Testis (tissue), 2 donors: ENCODE measurements at regions not wholly inside any gene's neighbourhood (a gene's known extent, or its start where the extent isn't known, plus 50 kb on each side); places are given as distances from the start of the nearest gene placed in this dataset.

Experiments used
- DNase-seq: peaks from one replicate; pipeline ENCODE4 v3.0.0-alpha.2; 2019
- H3K27ac ChIP-seq, 2 donors: fragments of 200-600 bp; sonication (generic); one replicate each; pipeline ENCODE4 v1.5.1; 2019
- H3K27me3 ChIP-seq: fragments of 200-600 bp; sonication (generic); one replicate; pipeline ENCODE4 v1.5.1; 2019
- H3K36me3 ChIP-seq: fragments of 200-600 bp; sonication (generic); one replicate; pipeline ENCODE4 v1.5.1; 2017; ENCODE audit warnings: low read depth; ENCODE audit errors: missing control alignments
- H3K4me1 ChIP-seq: fragments of 200-600 bp; sonication (generic); one replicate; pipeline ENCODE4 v1.5.1; 2019
- H3K4me3 ChIP-seq, 2 donors: fragments of 200-600 bp; sonication (generic); one replicate each; pipeline ENCODE4 v1.5.1; 2017 to 2019
- H3K9me3 ChIP-seq: fragments of 200-600 bp; sonication (generic); one replicate; pipeline ENCODE4 v1.5.1; 2017
- POLR2A ChIP-seq: fragments of 450-650 bp; IDR thresholded peaks from one replicate; pipeline ENCODE4 v1.6.1; 2017; ENCODE audit warnings: antibody characterized with exemption, mild to moderate bottlenecking, moderate library complexity
- WGBS, 2 donors: methylation state at CpG; one replicate each; pipeline ENCODE4 v1.1.5; 2018; 5-methylcytosine and 5-hydroxymethylcytosine counted together
- intact Hi-C: fragments of 100-400 bp; cut with DNase I; formaldehyde crosslinking; loops from one replicate; pipeline ENCODE4 v1.15.1; 2023; ENCODE audit warnings: low total_unique reads
- TF ChIP-seq, protein P1 (sequence below), 3 experiments: fragments of 450-650 bp in 2 of 3; fragments of 200-600 bp in 1 of 3; sonication (generic) in 1 of 3; IDR thresholded peaks; one replicate each; pipeline ENCODE4 v1.5.1; 2016 to 2019; ENCODE audit warnings: antibody characterized with exemption in 3 of 3, mild to moderate bottlenecking in 2 of 3, moderate library complexity in 1 of 3

- Histone ChIP-seq H3K36me3 (no peaks in the 10 kb centered on the region), H3K27ac (no peak overlapping the region), H3K9me3 (no peaks in the 10 kb centered on the region), H3K4me3 (no peak overlapping the region), H3K27me3 (no peaks in the 10 kb centered on the region), H3K4me1 (no peaks in the 10 kb centered on the region)
- TF ChIP-seq POLR2A = no peak
- TF ChIP-seq, protein P1, sequence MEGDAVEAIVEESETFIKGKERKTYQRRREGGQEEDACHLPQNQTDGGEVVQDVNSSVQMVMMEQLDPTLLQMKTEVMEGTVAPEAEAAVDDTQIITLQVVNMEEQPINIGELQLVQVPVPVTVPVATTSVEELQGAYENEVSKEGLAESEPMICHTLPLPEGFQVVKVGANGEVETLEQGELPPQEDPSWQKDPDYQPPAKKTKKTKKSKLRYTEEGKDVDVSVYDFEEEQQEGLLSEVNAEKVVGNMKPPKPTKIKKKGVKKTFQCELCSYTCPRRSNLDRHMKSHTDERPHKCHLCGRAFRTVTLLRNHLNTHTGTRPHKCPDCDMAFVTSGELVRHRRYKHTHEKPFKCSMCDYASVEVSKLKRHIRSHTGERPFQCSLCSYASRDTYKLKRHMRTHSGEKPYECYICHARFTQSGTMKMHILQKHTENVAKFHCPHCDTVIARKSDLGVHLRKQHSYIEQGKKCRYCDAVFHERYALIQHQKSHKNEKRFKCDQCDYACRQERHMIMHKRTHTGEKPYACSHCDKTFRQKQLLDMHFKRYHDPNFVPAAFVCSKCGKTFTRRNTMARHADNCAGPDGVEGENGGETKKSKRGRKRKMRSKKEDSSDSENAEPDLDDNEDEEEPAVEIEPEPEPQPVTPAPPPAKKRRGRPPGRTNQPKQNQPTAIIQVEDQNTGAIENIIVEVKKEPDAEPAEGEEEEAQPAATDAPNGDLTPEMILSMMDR (IDR thresholded peaks at IDR 0.05) = no peak
- DNase-seq = no peak
- WGBS, 2 donors = 84 to 97% methylated on average over 3 of the region's 3 CpGs
- intact Hi-C loops = no loop called here
These were observed 87.6 kb downstream of the CLDN1 start for GRCh38 chr3:190234621-190235020.

GRCh38 chr3:190229632-190230424 is 92.4 kb downstream of the CLDN1 start:
- no peak overlapping the region for H3K4me3 ChIP-seq
- WGBS, 2 donors = 59 to 70% methylated on average over 4 of the region's 4 CpGs
- intact Hi-C loops = loop anchor here (10.0 kb wide), 1 partner anchor 95 kb away; the partner anchor contains the start of gene CLDN1
- H3K4me1 ChIP-seq = no peaks in the 10 kb centered on the region
- no peak overlapping the region for H3K27ac ChIP-seq
- H3K36me3 ChIP-seq = no peaks in the 10 kb centered on the region
- DNase-seq = no peak
- TF ChIP-seq POLR2A = no peak
- no peaks in the 10 kb centered on the region for H3K27me3 ChIP-seq
- H3K9me3 ChIP-seq = no peaks in the 10 kb centered on the region

DNA sequence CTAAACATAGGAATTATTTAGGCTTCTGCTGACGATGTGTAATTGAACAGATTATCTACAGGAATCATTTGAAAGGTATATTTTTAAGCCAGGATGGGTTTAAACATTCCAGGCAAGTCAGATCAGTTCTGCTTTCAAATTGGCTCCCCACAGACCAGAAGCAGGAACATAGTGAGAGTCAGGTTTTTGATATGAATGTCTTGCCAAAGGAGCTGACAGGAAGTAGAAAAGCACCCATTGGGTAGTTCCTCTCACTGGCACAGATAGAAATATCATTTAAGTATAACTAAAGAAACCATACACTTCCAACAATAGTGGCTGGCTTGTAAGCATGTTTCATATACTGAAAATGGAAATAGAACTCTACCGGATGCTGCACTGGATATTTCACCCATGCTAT is 95.2 kb downstream of the CLDN1 start:
- H3K27me3 ChIP-seq = no peaks in the 10 kb centered on the region
- WGBS, 2 donors = 64 to 68% methylated on average over 2 of the region's 2 CpGs
- H3K4me3 ChIP-seq = no peak overlapping the region
- DNase-seq = no peak
- no peaks in the 10 kb centered on the region for H3K9me3 ChIP-seq
- no peak overlapping the region for H3K27ac ChIP-seq
- no peaks in the 10 kb centered on the region for H3K4me1 ChIP-seq
- intact Hi-C loops = loop anchor here (10.0 kb wide), 1 partner anchor 98 kb away; the partner anchor contains the start of gene CLDN1
- H3K36me3 ChIP-seq = no peaks in the 10 kb centered on the region
- TF ChIP-seq POLR2A = no peak
- TF ChIP-seq, protein P1 (IDR thresholded peaks at IDR 0.05) = no peak

DNA sequence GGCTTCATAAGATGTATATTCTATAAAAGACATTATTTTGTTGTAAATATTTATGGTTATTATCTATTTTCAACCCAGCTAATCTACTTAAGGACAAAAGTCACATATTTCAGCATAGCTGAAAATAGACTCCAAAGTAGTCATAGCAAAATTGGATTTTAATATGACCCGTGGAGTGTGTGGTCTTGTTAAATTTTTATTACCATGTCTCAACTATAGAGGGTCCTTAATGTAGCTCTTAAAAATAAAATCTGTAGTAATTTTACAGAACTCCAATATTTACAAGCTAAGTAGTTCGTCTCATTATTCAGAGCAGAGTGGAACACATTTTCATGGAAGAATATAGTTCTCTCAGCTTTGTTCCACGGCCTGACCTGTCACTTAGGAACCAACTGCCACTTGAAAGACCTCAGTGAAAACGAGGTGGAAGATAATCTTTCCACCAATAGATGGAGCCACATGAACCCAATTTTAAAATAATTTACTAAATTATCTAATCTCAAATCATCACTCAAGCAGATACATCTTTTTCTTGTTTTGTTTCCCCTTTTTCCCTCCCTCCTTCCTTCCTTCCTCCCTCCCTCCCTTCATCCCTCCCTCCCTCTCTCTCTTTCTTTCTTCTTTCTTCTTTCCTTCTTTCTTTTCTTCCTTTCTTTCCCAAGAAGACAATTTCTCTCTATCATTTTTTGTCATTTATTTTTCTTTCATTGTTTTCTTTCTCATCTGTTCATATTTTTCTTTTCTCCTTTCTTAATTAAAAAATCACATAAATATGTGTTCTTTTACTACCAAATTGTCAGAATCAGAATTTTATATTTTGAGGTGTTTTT is 97.2 kb downstream of the CLDN1 start:
- Histone ChIP-seq H3K4me3 (no peak overlapping the region), H3K4me1 (no peaks in the 10 kb centered on the region), H3K27ac (no peak overlapping the region), H3K9me3 (no peaks in the 10 kb centered on the region), H3K36me3 (no peaks in the 10 kb centered on the region), H3K27me3 (no peaks in the 10 kb centered on the region)
- WGBS, 2 donors = 43 to 51% methylated on average over 4 of the region's 4 CpGs
- no peak for DNase-seq
- TF ChIP-seq, protein P1 (IDR thresholded peaks at IDR 0.05) = peak; percentile 24 to 41 (median 25)
- no peak for TF ChIP-seq POLR2A
- intact Hi-C loops = loop anchor here (10.0 kb wide), 1 partner anchor 100 kb away; the partner anchor contains the start of gene CLDN1

- H3K36me3 ChIP-seq = no peaks in the 10 kb centered on the region
- WGBS, 2 donors = 75 to 76% methylated on average over 4 of the region's 4 CpGs
These were observed 97.8 kb downstream of the CLDN1 start for GRCh38 chr3:190224456-190224855.

More at GRCh38 chr3:190224456-190224855, 97.8 kb downstream of the CLDN1 start:
- Histone ChIP-seq H3K27me3 (no peaks in the 10 kb centered on the region), H3K4me1 (no peaks in the 10 kb centered on the region), H3K4me3 (no peak overlapping the region), H3K9me3 (no peaks in the 10 kb centered on the region), H3K27ac (no peak overlapping the region)
- intact Hi-C loops = loop anchor here (10.0 kb wide), 1 partner anchor 100 kb away; the partner anchor contains the start of gene CLDN1
- no peak for DNase-seq
- TF ChIP-seq POLR2A = no peak
- TF ChIP-seq, protein P1 (IDR thresholded peaks at IDR 0.05) = no peak
